ENCODE measurements at regions not wholly inside any gene's neighbourhood (a gene's known extent, or its start where the extent isn't known, plus 50 kb on each side); places are given as distances from the start of the nearest gene placed in this dataset.

DNA sequence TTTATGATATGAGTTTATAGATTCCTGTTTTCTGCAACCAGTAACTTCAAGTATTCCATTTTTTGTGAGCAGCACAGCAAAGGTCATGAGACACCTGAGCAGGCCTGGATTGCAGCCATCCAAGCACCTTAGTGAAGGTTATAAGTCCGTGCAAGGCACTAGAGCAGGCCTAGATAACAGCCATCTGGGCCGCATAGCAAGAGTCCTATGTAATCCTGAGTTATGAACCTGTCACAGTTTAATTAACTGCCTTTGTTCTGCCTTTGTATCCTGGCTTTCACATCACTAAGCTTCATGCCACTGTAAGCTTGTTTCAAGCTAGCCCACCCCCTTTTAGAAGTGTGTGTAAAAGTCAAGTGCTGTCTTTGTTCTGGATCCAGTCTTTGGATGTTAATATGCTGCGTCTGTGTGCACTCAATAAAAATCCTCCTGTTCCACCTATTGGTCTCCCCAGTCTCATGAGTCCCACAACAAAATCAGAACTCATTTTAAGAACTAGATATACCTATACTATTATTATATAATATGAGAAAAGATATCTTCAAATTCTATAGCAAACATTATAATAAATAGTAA lies 556.2 kb upstream of the CHRM3 start:
- no peak for TF ChIP-seq JUND (IDR thresholded peaks at IDR 0.05)
- TF ChIP-seq REST (IDR thresholded peaks at IDR 0.05), result no peak
- TF ChIP-seq EGR1 (IDR thresholded peaks at IDR 0.05; ENCODE audit: low read depth in 2 of 2), result no peak
- no peak for TF ChIP-seq CTCF (IDR thresholded peaks at IDR 0.05; ENCODE audit: low read depth, low read length, missing input control)
- TF ChIP-seq, protein P1, sequence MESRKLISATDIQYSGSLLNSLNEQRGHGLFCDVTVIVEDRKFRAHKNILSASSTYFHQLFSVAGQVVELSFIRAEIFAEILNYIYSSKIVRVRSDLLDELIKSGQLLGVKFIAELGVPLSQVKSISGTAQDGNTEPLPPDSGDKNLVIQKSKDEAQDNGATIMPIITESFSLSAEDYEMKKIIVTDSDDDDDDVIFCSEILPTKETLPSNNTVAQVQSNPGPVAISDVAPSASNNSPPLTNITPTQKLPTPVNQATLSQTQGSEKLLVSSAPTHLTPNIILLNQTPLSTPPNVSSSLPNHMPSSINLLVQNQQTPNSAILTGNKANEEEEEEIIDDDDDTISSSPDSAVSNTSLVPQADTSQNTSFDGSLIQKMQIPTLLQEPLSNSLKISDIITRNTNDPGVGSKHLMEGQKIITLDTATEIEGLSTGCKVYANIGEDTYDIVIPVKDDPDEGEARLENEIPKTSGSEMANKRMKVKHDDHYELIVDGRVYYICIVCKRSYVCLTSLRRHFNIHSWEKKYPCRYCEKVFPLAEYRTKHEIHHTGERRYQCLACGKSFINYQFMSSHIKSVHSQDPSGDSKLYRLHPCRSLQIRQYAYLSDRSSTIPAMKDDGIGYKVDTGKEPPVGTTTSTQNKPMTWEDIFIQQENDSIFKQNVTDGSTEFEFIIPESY (IDR thresholded peaks at IDR 0.05), result no peak
- TF ChIP-seq YY1 (IDR thresholded peaks at IDR 0.05), result no peak
